BE2C (cell line): ENCODE measurements at regions not wholly inside any gene's neighbourhood (a gene's known extent, or its start where the extent isn't known, plus 50 kb on each side); places are given as distances from the start of the nearest gene placed in this dataset.
"Not testable (repeated sequence)": the region's sequence is repeated elsewhere in the genome, so short reads cannot be mapped to it uniquely, and the experiment has no call there.

ENCODE experiments used
- DNase-seq: peaks from one replicate; pipeline ENCODE4 v3.0.0-alpha.2; 2020
- H3K27me3 ChIP-seq: fragments of 250-450 bp; sonication (Bioruptor Pico); 2 replicates; pipeline ENCODE4 v1.5.1; 2020; ENCODE audit warnings: mild to moderate bottlenecking
- H3K36me3 ChIP-seq: fragments of 250-450 bp; sonication (Bioruptor Pico); 2 replicates; pipeline ENCODE4 v1.5.1; 2020; ENCODE audit warnings: mild to moderate bottlenecking
- H3K4me1 ChIP-seq: fragments of 250-450 bp; sonication (Bioruptor Pico); 2 replicates; pipeline ENCODE4 v1.5.1; 2020
- H3K4me3 ChIP-seq: 2 replicates; pipeline ENCODE4 v1.5.1; 2011; ENCODE audit warnings: low read depth, low read length
- H3K9me3 ChIP-seq: fragments of 250-450 bp; sonication (Bioruptor Pico); 2 replicates; pipeline ENCODE4 v1.5.1; 2020
- TF ChIP-seq, protein P1 (sequence below): IDR thresholded peaks from 2 replicates; pipeline ENCODE4 v1.5.1; 2012; ENCODE audit warnings: mild to moderate bottlenecking, low read depth, low read length

DNA sequence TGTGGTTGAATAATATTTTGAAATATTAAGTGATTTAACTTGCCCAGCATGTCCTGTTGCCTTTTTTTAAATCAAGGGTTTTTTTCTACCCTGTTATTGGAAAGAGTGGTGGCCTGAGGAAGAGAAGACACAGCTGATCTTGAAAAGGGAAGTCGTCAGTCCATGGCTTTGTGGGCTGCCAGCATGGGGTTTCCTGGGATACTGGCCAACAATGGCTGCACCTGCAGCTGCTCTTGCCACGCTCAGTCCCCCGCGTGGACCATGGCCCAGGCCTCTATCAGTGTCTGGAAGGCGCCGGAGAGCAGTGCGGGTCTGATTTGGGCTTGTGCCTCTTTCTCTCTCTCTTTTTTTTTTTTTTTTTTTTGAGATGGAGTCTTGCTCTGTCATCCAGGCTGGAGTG, 99.3 kb downstream of the ASB1 start:
- Histone ChIP-seq H3K9me3 (no peaks in the 10 kb centered on the region), H3K27me3 (peaks cover 14% of the 10 kb centered on the region), H3K36me3 (no peaks in the 10 kb centered on the region), H3K4me3 (no peak overlapping the region), H3K4me1 (no peaks in the 10 kb centered on the region)
- no peak for DNase-seq
- TF ChIP-seq, protein P1, sequence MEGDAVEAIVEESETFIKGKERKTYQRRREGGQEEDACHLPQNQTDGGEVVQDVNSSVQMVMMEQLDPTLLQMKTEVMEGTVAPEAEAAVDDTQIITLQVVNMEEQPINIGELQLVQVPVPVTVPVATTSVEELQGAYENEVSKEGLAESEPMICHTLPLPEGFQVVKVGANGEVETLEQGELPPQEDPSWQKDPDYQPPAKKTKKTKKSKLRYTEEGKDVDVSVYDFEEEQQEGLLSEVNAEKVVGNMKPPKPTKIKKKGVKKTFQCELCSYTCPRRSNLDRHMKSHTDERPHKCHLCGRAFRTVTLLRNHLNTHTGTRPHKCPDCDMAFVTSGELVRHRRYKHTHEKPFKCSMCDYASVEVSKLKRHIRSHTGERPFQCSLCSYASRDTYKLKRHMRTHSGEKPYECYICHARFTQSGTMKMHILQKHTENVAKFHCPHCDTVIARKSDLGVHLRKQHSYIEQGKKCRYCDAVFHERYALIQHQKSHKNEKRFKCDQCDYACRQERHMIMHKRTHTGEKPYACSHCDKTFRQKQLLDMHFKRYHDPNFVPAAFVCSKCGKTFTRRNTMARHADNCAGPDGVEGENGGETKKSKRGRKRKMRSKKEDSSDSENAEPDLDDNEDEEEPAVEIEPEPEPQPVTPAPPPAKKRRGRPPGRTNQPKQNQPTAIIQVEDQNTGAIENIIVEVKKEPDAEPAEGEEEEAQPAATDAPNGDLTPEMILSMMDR = no peak

DNA sequence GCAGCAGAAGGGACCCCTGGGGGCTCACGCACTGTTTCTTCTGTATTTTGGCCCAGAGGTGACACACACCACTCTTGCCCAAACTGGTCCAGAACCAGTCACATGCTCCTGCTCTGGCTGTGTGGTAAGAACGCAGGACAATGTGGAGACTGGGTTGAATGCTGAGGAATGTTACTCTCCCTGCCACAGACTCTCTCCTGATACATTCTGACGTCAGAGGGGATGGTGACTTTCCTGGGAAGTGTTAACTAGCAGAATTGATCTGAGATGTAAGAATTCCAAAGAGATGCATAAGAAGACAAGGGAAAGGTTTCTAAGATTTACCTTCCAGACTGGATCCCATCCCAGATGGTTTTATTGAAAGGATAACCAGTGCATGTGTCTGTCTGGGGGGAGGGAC, 100.8 kb downstream of the ASB1 start:
- no peak overlapping the region for H3K4me3 ChIP-seq
- no peaks in the 10 kb centered on the region for H3K36me3 ChIP-seq
- H3K4me1 ChIP-seq = no peaks in the 10 kb centered on the region
- TF ChIP-seq, protein P1 = no peak
- peaks cover 14% of the 10 kb centered on the region for H3K27me3 ChIP-seq
- no peak for DNase-seq
- no peaks in the 10 kb centered on the region for H3K9me3 ChIP-seq

DNA sequence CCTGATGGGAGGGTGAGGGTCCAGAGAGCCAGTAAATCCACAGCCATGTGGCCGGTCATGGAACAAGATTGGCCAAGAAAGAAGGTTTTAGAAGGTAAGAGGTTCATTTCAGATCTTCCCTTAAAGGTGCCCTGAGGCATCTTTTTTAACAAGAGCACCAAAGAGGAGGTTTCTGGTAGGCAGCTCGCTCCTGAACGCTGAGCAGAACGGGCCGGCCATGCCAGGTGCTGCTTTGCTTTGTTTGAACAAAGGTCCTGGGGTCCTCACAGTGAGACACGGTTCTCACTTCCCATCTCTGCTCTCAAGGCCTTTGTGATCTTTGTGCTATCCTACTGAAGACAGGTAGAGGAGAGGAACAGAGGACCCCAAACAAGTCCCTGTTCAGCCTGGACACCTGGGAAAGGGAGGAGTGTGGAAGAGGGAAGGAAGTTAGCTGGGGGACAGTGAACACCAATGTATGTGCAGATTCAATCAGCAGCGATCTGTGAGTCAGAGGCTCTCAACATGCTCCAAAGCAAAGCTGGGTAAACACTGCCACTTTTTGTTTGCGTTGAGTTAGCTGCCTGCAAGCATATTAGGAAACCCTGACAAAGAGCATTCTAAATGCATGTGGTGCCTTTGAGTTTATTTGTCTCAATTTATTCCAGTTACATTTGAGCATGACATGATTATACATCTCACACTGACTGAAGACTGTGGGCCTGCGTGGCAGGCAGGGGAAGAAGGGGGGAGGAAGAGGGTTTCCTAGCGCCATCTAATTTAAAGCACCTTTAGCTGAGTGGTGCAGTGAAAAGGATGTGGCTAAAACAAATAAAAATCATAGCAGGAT, 102.4 kb downstream of the ASB1 start:
- no peaks in the 10 kb centered on the region for H3K4me1 ChIP-seq
- DNase-seq = no peak
- TF ChIP-seq, protein P1 = no peak
- no peaks in the 10 kb centered on the region for H3K9me3 ChIP-seq
- no peaks in the 10 kb centered on the region for H3K36me3 ChIP-seq
- peaks cover 14% of the 10 kb centered on the region for H3K27me3 ChIP-seq
- H3K4me3 ChIP-seq = no peak overlapping the region

DNA sequence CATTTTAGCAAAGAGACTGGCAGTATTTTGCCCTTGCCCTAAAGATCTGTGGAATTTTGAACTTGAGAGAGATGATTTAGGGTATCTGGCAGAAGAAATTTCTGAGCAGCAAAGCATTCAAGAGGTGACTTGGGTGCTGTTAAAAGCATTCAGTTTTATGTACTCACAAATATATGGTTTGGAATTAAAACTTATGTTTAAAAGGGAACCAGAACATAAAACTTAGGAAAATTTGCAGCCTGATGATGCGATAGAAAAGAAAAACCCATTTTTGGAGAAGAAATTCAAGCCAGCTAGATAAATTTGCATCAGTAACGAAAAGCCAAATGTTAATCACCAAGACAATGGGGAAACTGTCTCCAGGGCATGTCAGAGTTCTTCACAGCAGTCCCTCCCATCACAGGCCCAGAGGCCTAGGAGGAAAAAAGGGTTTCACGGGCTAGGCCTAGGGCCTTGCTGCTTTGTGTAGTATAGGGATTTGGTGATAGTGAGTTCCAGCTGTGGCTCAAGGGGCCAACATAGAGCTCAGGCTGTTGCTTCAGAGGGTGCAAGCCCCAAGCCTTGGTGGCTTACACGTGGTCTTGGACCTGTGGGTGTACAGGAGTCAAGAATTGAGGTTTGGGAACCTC, 104.4 kb downstream of the ASB1 start:
- H3K4me3 ChIP-seq, DNase-seq, H3K36me3 ChIP-seq, H3K4me1 ChIP-seq, H3K9me3 ChIP-seq, H3K27me3 ChIP-seq: not testable (repeated sequence)

DNA sequence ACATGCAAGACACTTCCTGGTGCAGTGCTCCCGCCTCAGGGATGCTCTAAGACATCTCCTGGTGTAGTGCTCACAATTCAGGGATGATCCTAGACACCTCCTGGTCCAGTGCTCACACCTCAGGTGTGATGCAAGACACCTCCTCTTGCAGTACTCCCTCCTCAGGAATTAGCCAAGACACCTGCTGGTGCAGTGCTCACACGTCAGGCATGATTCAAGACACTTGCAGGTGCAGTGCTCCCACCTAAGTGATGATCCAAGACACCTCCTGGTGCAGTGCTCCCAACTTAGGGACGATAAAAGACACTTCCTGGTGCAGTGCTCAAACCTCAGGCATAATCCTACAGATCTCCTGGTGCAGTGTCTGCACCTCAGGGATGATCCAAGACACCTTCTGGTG, 117.0 kb downstream of the ASB1 start:
- H3K4me1 ChIP-seq, H3K4me3 ChIP-seq, H3K27me3 ChIP-seq, DNase-seq, H3K9me3 ChIP-seq, H3K36me3 ChIP-seq: not testable (repeated sequence)

DNA sequence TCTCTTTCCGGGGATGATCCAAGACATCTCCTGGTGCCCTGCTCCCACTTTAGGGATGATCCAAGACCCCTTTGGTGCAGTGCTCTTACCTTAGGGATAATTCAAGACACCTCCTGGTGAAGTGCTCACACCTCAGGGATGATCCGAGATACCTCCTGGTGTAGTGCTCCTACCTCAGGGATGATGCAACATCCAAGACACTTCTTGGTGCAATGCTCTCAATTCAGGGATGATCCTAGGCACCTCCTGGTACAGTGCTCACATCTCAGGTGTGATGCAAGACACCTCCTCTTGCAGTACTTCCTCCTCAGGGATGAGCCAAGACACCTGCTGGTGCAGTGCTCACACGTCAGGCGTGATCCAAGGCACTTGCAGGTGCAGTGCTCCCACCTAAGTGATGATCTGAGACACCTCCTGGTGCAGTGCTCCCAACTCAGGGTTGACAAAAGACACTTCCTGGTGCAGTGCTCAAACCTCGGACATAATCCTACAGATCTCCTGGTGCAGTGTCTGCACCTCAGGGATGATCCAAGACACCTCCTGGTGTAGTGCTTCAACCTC, 122.3 kb downstream of the ASB1 start:
- TF ChIP-seq, protein P1 = no peak
- Histone ChIP-seq H3K36me3 (no peaks in the 10 kb centered on the region), H3K9me3 (no peaks in the 10 kb centered on the region), H3K4me3 (no peak overlapping the region), H3K4me1 (no peaks in the 10 kb centered on the region), H3K27me3 (no peaks in the 10 kb centered on the region)
- no peak for DNase-seq

DNA sequence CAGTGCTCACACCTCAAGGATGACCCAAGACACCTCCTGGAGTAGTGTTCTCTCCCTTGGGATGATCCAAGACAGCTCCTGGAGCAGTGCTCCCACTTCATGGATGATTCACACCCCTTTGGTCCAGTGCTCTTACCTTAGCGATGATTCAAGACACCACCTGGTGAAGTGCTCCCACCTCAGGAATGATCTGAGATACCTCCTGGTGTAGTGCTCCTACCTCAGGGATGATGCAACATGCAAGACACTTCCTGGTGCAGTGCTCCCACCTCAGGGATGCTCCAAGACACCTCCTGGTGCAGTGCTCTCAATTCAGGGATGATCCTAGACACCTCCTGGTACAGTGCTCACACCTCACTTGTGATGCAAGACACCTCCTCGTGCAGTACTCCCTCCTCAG, 123.1 kb downstream of the ASB1 start:
- DNase-seq = no peak
- H3K4me3 ChIP-seq = no peak overlapping the region
- H3K36me3 ChIP-seq = no peaks in the 10 kb centered on the region
- TF ChIP-seq, protein P1 = no peak
- no peaks in the 10 kb centered on the region for H3K27me3 ChIP-seq
- H3K9me3 ChIP-seq = no peaks in the 10 kb centered on the region
- no peaks in the 10 kb centered on the region for H3K4me1 ChIP-seq
